ENCODE measurements at regions not wholly inside any gene's neighbourhood (a gene's known extent, or its start where the extent isn't known, plus 50 kb on each side); places are given as distances from the start of the nearest gene placed in this dataset.
A peak's percentile ranks its signal among the peaks of the same experiment; 100 is the strongest.
"Not testable (repeated sequence)": the region's sequence is repeated elsewhere in the genome, so short reads cannot be mapped to it uniquely, and the experiment has no call there.

DNA sequence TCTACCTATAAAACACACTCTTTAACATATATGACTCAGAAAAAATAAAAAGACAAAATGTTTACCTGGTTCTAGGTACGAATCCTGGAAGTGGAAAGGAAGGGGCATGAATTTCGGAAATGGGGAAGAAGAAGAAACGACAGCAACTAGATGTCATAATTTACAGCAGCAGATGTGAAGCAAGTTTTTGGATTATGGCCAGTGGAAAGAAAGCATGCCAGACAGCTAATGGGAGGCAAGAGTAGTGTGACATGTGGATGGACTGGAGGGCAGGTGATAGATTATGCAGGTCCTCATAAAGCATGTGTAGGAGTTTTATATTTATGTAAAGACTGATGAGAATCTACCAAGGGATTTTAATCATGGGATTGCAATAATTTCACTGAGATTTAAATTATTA is 279.0 kb upstream of the TACR3 start:
- DNase-seq (ENCODE audit: low spot score) = no peak

DNA sequence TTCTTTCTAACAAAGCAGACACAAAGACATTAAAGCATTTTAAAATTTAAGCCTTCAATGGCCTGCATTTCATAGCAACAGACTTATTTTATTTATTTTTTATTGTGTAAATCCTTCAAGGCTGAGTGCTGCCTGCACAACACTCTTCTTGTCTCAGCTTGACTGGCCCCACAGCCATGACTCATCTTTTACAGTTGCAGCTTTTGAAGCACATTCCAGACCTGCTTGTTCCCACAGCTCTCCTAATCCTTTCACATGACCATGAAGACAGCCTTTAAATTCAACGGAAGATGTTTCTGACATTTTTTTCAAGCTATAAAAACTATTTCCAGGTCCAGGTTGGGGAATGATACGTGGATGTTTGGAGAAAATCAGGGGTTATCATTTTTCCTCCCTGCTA is 276.9 kb upstream of the TACR3 start:
- DNase-seq (ENCODE audit: low spot score) = peak; percentile 90

DNA sequence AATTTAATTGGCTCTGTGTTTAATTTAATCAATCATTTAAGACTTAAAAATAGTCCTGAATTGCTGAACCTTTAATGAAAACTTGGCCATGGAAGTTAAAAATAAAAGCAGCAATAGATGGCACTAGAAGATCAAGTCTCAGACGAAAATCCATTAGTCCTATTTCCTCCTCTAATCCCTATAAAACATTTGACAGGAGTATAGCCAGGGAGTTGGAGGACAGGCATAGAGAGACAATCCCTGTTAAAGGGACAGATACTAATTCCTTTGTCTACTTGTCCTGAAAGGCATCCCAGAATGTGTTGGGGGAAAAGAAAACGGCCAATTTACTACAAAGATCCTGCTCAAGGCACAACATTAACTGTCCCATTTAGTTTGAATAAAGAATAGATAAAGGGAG is 276.3 kb upstream of the TACR3 start:
- peak; percentile 54 for DNase-seq (ENCODE audit: low spot score)

DNA sequence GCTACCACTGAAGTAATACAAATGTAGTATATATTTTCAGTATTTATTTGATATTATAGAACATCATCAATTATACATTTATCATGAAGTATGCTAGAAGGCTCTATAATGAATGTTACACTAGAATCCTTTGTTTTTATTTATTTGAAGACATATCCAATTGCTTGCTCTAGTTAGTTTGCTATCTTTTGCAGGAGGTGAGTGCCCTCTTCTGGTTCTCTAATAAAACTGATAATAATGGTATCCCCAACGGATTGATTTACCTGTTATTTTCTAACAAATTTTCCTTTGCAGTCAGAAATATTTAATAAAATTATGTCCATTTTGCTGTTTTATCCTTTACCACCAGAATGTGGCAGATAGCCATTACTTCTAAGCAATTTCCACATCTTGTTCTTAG is 274.3 kb upstream of the TACR3 start:
- DNase-seq (ENCODE audit: low spot score) = peak; percentile 30

DNA sequence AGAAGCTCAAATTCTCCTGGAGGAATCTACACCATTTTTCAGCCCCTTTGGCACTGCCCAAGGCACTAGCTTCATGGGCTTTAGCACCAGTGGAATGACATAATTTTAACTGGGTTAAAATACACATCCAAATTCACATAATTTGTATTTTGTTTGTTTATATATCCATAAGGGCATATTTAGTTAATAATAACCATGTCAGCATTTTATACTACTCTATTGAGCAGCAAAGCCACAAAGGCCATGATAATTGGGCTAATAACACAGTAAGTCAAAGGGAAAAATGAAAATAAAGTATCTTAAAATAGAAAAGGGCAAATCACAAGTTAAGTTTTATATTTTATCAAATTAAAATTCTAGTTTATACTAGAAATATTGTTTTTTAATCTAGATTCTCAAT is 262.7 kb upstream of the TACR3 start:
- no peak for DNase-seq (ENCODE audit: low spot score)

DNA sequence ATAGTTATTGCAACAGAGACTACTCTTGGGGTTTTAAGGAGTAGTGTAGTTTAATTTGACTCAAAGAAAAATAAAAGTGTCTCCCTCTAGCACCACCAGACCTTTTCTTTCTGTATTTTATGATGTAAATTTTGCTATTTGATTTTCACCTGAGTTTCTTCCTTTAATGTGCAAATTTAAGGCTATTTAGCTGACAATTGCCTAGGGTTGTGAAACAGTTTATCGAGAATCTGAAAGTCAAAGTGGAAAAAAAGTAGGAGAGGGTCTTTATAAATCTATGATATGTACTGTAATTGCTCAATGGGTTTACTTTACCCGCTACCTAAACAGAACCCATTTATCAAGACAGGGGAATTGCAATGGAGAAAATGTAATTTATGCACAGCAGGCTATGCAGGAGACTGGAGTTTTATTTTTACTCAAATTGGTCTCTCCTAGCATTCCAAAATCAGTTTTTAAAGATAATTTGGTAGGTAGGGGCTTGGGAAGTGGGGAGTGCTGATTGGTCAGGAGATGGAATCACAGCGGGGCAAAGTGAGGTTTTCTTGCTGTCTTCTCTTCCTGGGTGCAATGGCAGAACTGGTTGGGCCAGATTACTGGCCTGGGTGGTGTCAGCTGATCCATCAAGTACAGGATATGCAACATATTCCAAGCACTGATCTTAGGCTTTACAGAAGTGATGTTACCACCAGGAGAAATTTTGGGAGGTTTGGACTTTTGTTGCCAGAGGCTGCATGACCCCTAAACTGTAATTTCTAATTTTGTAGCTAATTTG is 228.6 kb upstream of the TACR3 start:
- no peak for DNase-seq (ENCODE audit: low spot score)

DNA sequence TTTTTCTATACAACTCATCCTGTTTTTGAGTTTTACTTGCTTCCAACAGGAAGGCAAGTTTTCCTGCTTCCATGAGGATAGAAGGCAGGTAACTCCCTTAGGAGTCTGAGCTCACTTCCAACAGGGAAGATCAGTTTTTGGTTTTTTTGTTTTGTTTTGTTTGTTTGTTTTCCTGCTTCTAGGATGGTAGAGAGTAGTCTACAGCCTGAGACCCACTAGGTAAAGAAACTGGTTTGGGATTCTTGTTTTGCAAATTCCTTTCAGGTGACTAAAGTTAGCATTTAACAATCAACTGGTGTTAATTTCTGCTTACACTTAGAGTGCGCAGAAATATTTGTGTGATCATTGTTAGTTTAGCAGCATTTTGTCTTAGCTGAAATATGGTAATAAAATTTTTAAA is 227.8 kb upstream of the TACR3 start:
- DNase-seq (ENCODE audit: low spot score) = no peak

DNA sequence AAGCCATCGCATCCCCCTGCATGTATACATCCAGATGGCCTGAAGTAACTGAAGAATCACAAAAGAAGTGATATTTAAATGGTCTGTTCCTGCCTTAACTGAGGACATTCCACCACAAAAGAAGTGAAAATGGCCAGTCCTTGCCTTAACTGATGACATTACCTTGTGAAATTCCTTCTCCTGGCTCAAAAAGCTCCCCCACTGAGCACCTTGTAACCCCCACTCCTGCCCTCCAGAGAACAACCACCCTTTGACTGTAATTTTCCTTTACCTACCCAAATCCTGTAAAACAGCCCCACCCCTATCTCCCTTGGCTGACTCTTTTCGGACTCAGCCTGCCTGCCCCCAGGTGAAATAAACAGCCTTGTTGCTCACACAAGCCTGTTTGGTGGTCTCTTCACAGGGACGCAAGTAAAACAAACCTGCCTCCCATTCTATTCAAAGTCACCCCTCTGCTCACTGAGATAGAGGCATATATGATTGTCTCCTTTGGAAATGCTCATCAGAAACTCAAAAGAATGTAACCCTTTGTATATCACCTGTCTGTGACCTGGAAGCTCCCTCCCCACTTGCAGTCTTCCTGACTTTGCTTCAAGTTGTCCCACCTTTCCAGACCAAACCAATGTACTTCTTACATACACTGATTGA is 227.0 kb upstream of the TACR3 start:
- not testable (repeated sequence) for DNase-seq (ENCODE audit: low spot score)

DNA sequence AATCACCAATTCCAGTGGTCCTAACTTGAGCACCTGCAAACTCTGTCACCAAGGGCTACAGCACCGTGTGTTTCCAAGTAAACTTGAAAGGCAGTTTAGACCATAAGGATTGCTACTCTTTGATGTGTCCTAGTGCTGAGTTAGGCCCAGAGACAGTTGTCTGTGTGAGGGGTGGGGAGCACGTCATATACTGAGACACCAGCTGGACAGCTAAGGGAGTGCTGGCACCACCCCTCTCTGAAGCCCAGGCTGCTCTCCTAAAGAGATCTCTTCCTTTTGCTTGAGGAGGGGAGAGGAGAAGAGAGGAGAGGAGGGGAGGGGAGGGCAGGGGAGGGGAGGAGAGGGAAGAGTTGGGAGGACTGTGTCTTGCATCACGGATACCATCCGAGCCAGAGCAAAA is 218.7 kb upstream of the TACR3 start:
- no peak for DNase-seq (ENCODE audit: low spot score)

DNA sequence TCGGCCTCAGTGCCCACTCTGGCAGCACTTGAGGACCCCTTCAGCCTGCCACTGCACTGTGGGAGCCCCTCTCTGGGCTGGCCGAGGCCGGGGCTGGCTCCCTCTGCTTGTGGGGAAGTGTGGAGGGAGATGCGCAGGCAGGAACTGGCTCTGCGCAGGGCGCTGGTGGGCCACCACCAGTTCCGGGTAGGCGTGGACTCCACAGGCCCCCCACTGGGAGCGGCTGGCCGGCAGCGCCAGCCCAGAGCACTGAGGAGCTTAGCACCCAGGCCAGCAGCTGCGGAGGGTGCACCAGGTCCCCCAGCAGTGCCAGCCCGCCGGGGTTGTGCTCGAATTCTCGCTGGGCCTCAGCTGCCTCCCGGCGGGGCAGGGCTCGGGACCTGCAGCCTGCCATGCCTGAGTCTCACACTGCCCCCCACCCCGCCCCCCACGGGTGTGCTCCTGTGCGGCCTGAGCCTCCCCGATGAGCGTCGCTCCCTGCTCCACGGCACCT is 216.9 kb upstream of the TACR3 start:
- DNase-seq (ENCODE audit: low spot score) = no peak

DNA sequence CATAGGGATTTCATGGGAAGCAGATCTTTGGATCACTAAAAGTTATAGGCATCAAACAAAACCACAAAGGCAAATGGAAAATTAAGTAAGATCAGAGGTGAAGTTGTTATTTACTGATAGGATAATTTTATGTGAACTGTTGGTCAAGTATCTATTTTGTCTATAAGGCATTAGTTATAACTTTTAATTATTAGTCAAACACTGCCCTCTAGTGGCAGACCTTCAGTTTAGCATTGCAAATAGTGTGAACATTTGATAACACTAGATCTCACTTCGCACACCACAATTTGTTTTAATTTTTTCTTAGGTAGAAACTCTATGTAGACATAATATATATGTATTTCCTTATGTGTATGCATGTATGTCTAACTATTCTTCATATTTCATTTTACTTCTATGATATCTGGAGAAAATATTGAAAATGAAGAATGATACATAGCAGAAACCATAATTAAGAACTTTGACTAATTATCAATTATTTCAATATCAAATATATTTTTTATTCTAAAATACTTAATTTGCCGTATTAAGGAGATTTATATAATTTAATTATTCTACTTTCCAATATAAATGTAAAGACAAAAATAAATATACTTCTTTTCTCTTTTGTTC is 214.5 kb upstream of the TACR3 start:
- peak; percentile 58 for DNase-seq (ENCODE audit: low spot score)

DNA sequence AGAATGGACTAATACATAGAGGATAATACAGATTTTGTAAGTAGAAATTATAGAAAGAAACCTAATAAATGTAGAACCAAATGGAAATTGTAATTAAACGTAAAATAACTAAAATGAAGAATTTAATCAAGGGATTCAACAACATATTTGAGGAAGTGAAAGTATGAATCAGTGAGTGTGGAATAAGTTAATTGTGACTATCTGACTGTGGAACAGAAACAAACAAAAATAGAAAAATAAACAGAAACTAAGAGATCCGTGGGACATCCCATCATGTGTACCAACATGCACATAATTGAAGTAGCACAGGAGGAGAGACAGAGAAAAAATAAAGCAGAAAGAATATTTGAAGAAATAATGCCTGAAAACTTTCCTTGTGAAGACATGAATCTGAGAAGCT is 208.6 kb upstream of the TACR3 start:
- no peak for DNase-seq (ENCODE audit: low spot score)

DNA sequence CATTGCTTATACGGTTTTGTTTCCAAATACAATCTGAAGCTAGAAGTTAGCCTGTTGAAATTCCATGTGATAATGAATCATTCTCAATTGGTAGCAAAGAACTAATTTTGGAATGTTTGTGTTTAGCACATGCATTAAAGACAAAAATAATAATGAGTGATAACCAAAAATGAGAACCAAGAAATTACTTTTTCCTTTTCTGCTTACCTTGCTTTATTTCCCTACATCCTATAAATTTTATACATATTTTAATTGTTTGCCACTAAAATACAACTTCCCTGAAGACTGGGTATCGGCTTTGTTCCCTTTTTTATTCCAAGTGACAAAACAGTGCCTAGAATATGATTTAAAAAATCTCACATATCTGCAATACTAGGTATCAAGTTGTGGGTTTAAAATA is 203.8 kb upstream of the TACR3 start:
- no peak for DNase-seq (ENCODE audit: low spot score)

DNA sequence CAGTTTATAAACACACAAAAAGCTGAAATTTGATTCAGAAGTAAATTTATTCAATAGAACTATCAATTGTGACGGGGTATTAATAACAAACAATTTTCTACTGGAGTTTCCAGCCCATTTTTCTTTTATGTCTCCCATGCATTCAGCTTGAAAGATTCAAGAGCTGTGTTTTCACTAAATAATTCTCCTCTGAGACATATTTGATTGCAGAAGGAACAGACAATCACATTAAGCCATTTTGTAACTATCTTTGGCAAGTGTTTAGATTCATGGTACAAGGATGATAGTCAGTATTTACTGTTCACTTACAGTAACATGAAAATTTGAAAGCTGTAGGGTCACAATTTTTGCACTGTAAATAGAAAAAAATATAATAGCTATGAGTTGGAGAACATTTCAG is 198.4 kb upstream of the TACR3 start:
- DNase-seq (ENCODE audit: low spot score) = no peak

DNA sequence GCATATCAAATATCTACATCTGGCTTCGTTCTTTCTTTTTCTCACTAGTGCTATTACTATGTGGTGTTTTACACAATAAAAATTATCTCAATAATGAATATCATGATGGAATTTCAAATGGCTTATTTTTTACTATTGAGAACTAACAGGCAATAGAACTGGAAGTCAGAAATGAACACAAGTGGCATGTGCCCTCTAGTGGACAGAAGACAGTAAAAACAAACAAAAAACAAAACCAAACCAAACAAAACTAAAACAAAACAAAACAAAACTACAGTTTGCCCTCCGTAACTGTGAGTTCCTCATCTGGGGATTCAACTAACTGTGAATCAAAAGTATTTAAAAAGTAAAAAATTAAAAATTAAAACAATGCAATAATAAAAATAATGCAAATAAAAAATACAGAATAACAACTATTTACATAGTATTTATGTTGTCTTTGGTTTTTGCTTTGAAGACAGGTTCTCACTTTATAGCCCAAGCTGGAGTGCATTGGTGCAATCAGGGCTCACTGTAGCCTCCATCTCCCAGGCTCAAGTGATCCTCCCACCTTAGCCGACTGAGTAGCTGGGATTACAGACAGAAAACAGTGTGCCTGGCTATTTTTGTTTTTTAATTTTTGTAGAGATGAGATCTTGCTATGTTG is 195.6 kb upstream of the TACR3 start:
- peak; percentile 18 for DNase-seq (ENCODE audit: low spot score)

DNA sequence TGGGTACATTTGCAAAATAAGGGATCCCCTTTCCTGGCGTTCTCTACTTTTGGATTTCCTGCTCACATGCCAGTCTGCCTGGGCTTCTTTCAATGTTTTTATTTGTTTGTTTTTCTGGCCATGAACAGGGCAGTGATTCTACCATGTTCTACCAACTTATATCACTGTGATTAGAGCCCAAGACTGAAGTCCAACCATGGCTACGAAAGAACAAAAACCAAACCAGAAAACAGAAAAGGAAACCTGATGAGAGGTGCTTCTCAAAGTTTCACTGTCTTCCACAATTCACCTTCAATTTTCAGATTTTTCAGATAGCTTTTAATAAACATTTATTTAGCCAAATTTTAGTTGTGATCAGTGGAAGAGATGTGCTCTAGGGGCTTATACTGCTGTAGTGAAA is 187.6 kb upstream of the TACR3 start:
- DNase-seq (ENCODE audit: low spot score) = no peak

DNA sequence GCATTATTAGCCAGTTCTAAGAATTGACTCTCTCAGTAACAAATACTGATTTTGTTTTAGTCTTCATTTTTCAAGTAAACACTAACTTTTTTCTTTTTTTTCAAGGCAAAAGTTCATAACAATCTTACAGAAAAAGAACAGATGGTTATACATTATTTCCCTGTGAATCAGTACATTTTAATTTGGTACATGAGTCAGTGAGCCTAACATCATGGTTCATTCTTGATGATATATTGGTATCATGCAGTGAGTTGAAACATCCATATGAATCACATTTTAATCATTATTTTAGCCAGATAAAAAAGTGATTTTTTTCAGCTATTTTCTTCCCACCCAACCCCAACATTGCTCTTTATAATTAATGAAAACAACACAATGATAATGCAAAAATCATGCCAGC is 184.3 kb upstream of the TACR3 start:
- DNase-seq (ENCODE audit: low spot score) = peak; percentile 30

DNA sequence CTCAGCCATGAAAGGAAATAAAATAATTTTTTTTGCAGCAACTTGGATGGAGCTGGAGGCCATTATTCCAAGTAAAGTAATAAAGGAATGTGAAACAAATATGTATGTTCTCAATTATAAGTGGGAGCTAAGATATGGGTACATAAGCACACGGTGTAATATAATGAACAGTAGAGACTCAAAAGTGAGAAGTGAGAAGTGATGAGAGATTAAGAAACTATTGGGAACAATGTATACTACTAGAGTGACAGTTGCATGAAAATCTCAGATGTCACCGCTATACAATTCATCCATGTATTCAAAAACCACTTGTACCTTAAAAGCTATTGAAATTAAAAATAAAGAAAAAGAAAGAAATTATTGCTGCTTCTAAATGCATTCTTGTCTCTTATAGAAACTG is 182.9 kb upstream of the TACR3 start:
- no peak for DNase-seq (ENCODE audit: low spot score)

DNA sequence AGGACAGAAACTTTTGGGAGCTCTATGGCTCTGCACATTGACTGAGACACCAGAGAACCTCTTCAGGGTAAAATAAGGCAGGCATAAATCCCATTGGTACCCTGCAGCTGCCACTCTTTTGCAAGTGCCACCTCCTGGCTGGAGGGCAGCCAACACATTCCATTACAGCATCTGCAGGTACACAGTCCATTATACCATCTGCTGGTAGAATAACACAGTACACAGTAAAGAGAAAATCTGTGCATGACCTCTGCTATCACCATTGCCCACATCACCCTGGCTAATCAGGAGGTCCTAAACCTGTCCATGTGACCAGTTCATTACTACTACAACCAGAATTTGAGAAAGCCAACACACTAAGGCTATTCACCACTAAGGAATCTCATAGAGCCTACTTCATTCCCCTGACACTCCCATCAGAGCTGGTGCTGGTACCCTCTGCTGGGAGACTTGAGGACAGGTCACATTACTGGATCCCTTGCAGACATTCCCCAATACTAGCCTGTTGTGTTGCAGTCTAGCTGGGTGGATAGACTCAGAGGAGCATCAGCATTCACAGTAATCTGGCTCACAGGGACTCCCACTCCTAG is 176.2 kb upstream of the TACR3 start:
- no peak for DNase-seq (ENCODE audit: low spot score)

DNA sequence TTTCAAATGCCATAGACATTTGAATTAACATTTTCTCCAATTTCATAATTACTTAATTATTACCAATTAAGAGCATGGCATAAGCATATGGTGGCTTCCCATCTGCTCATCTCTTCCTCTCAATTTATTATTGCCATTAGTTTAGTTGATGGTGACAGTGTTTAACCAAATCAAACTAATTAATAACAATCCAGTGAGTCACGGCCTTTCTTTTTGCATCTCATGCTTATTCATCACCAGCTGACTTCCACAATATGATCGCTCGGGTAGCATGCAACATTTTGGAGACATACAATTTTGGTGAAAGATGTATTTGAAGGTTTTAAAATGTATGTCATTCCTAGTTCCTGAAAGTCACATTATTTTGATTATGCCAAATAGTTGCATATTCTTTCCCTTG is 172.8 kb upstream of the TACR3 start:
- DNase-seq (ENCODE audit: low spot score) = no peak

DNA sequence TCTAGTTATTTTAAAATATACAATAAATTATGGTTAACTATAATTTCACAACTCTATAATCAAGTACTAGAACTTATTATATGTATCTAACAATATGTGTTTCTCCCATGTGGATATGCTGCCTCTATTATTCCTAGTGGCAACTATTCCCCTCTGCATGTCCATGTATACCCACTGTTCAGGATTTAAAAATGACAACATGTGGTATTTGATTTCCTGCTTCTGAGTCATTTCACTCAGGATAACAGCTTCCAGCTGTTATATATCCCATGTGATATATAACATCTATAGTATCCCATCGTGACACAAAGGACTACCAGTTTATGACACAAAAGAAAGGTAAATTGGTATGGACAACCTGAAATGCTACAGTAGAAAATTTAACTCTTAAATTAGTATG is 167.4 kb upstream of the TACR3 start:
- DNase-seq (ENCODE audit: low spot score) = peak; percentile 10

DNA sequence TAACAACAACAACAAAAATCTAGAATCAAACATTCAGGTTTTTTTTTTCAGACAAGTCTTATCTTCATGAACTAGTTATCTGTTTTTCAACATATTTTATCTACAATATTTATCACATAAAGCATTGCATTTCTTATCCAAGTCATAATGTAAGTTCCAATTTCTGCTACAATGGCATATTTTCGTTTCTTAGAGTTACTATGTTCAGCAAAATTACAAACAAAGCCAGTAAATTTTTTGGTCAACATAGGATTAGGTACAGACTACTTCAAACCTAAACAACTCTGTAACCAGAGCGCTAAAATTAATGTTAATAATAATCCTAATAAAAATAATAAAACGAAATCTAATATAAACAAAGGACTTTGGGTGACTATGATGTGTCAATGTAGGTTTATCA is 165.4 kb upstream of the TACR3 start:
- DNase-seq (ENCODE audit: low spot score) = no peak
